PC-3 (cell line): ENCODE measurements at regions not wholly inside any gene's neighbourhood (a gene's known extent, or its start where the extent isn't known, plus 50 kb on each side); places are given as distances from the start of the nearest gene placed in this dataset.
A peak's percentile ranks its signal among the peaks of the same experiment; 100 is the strongest.

Experiments used
- ATAC-seq: fragments of 200-7000 bp; cut with Tn5 transposase; 2 replicates; pipeline ENCODE4 v1.9.1; 2020; ENCODE audit warnings: mild to moderate bottlenecking, moderate library complexity
- BruUV-seq: library from RNA; stranded (reverse); fragments of 400-500 nt; replicated peaks from 2 replicates; lab custom pipeline; 2021; lab: Mats Ljungman, UMichigan
- CTCF ChIA-PET: fragments of 300-600 bp; sonication (Branson Sonifier 250); formaldehyde crosslinking; loops from one replicate; lab custom pipeline; 2022; ENCODE audit warnings: antibody characterized with exemption; lab: Charles Lee
- POLR2A ChIA-PET: fragments of 300-600 bp; sonication (Branson Sonifier 250); formaldehyde crosslinking; loops from one replicate; lab custom pipeline; 2022; ENCODE audit warnings: antibody characterized with exemption; ENCODE audit not compliant: unreplicated experiment; lab: Charles Lee
- DNase-seq: peaks from one replicate; pipeline ENCODE4 v3.0.0-alpha.2; 2015
- H2AFZ ChIP-seq: fragments of 300-600 bp; sonication (generic); 2 replicates; pipeline ENCODE4 v1.6.0; 2016; ENCODE audit warnings: antibody characterized with exemption, low read length
- H3F3A ChIP-seq: fragments of 300-600 bp; sonication (generic); one replicate; pipeline ENCODE4 v1.6.0; 2017; ENCODE audit warnings: antibody characterized with exemption, low read length, control low read depth, mild to moderate bottlenecking; ENCODE audit not compliant: unreplicated experiment
- H3K27ac ChIP-seq: fragments of 300-600 bp; sonication (generic); 2 replicates; pipeline ENCODE4 v1.5.1; 2016; ENCODE audit warnings: mild to moderate bottlenecking, low read length
- H3K27me3 ChIP-seq: fragments of 300-600 bp; sonication (generic); 2 replicates; pipeline ENCODE4 v1.6.1; 2016; ENCODE audit warnings: low read length, mixed read lengths
- H3K36me3 ChIP-seq: fragments of 300-600 bp; sonication (generic); 2 replicates; pipeline ENCODE4 v1.6.1; 2016; ENCODE audit warnings: low read depth, mixed run types, low read length, mixed read lengths
- H3K4me1 ChIP-seq: fragments of 300-600 bp; sonication (generic); 2 replicates; pipeline ENCODE4 v1.5.1; 2016; ENCODE audit warnings: low read length; ENCODE audit not compliant: insufficient read depth
- H3K4me2 ChIP-seq: fragments of 300-600 bp; sonication (generic); 2 replicates; pipeline ENCODE4 v1.6.0; 2016; ENCODE audit warnings: low read length
- H3K4me3 ChIP-seq: fragments of 300-600 bp; sonication (generic); 2 replicates; pipeline ENCODE4 v1.5.1; 2016; ENCODE audit warnings: mild to moderate bottlenecking, low read length, mixed read lengths
- H3K79me2 ChIP-seq: fragments of 300-600 bp; sonication (generic); 2 replicates; pipeline ENCODE4 v1.6.1; 2017; ENCODE audit warnings: low read length, mixed read lengths
- H3K9ac ChIP-seq: fragments of 300-600 bp; sonication (generic); 2 replicates; pipeline ENCODE4 v1.6.0; 2016; ENCODE audit warnings: mild to moderate bottlenecking, low read length
- H3K9me2 ChIP-seq: fragments of 300-600 bp; sonication (generic); replicated peaks from 2 replicates; pipeline ENCODE4 v1.6.1; 2016; ENCODE audit warnings: mixed run types, low read length, mixed read lengths
- H3K9me3 ChIP-seq: fragments of 300-600 bp; sonication (generic); 2 replicates; pipeline ENCODE4 v1.6.1; 2016; ENCODE audit warnings: low read length, mixed read lengths
- H4K20me1 ChIP-seq: fragments of 300-600 bp; sonication (generic); 2 replicates; pipeline ENCODE4 v1.6.1; 2016; ENCODE audit warnings: low read length, mixed read lengths
- CTCF ChIP-seq: fragments of 300-600 bp; sonication (generic); conservative IDR thresholded peaks from 2 replicates; pipeline ENCODE4 v1.5.1; 2017; ENCODE audit warnings: antibody characterized with exemption, low read depth, mild to moderate bottlenecking, low read length
- EZH2 ChIP-seq: fragments of 300-600 bp; sonication (generic); IDR thresholded peaks from one replicate; pipeline ENCODE4 v1.6.1; 2017; ENCODE audit warnings: antibody characterized with exemption, mild to moderate bottlenecking, low read length; ENCODE audit not compliant: unreplicated experiment
- EZH2phosphoT487 ChIP-seq: fragments of 300-600 bp; sonication (generic); IDR thresholded peaks from 2 replicates; pipeline ENCODE4 v1.6.1; 2018; ENCODE audit warnings: mild to moderate bottlenecking, antibody characterized with exemption, low read length, borderline replicate concordance
- intact Hi-C: fragments of 100-400 bp; cut with micrococcal nuclease; formaldehyde crosslinking; loops from 2 replicates; pipeline ENCODE4 v1.9.0; 2023

- ATAC-seq (peak; percentile 89), DNase-seq (peak; percentile 67)
- H3K9ac ChIP-seq: no peak overlapping the region
- H3K36me3 ChIP-seq: no peaks in the 10 kb centered on the region
- ChIA-PET CTCF (no interaction called here), POLR2A (no interaction called here)
- no peaks in the 10 kb centered on the region for H3K9me3 ChIP-seq
- no peak overlapping the region for H2AFZ ChIP-seq
- intact Hi-C loops: no loop called here
- H3K4me2 ChIP-seq: peak overlapping the region; percentile 48
- no peaks in the 10 kb centered on the region for H3K9me2 ChIP-seq
- peak overlapping the region; percentile 36 for H3K27ac ChIP-seq
- BruUV-seq: no TSS peak
- H3K4me1 ChIP-seq: peaks cover 31% of the 10 kb centered on the region
- no peaks in the 10 kb centered on the region for H4K20me1 ChIP-seq
- no peak overlapping the region for H3K4me3 ChIP-seq
- no peaks in the 10 kb centered on the region for H3F3A ChIP-seq
- TF ChIP-seq CTCF (no peak), EZH2 (no peak), EZH2phosphoT487 (no peak)
- H3K79me2 ChIP-seq: no peaks in the 10 kb centered on the region
- no peaks in the 10 kb centered on the region for H3K27me3 ChIP-seq
Measured at GRCh38 chr5:21672911-21673310, 1180.2 kb downstream of the CDH12 start.

- Histone ChIP-seq H3K9me2 (no peaks in the 10 kb centered on the region), H3F3A (no peaks in the 10 kb centered on the region), H4K20me1 (no peaks in the 10 kb centered on the region), H2AFZ (no peak overlapping the region), H3K4me3 (no peak overlapping the region), H3K27ac (no peak overlapping the region), H3K9me3 (no peaks in the 10 kb centered on the region), H3K36me3 (no peaks in the 10 kb centered on the region), H3K4me2 (peak overlapping the region; percentile 48; the same call in 1 of the 2 replicates), H3K4me1 (peaks cover 31% of the 10 kb centered on the region), H3K27me3 (no peaks in the 10 kb centered on the region), H3K9ac (no peak overlapping the region), H3K79me2 (no peaks in the 10 kb centered on the region)
- DNase-seq (peak; percentile 35), ATAC-seq (no peak; the same call in 1 of the 2 replicates)
- CTCF ChIA-PET: no interaction called here
- intact Hi-C loops: no loop called here
- POLR2A ChIA-PET: no interaction called here
- TF ChIP-seq EZH2 (no peak), CTCF (no peak), EZH2phosphoT487 (no peak)
- no TSS peak for BruUV-seq
Measured at GRCh38 chr5:21672360-21672759, 1180.8 kb downstream of the CDH12 start.

GRCh38 chr5:21665524-21665923 is 1187.6 kb downstream of the CDH12 start:
- no peaks in the 10 kb centered on the region for H3K9me2 ChIP-seq
- POLR2A ChIA-PET: no interaction called here
- no peaks in the 10 kb centered on the region for H3K36me3 ChIP-seq
- no peaks in the 10 kb centered on the region for H3K27me3 ChIP-seq
- H3K4me3 ChIP-seq: no peak overlapping the region
- no peaks in the 10 kb centered on the region for H3K79me2 ChIP-seq
- H3K4me1 ChIP-seq: peaks cover 7% of the 10 kb centered on the region
- CTCF ChIA-PET: no interaction called here
- peak overlapping the region; percentile 20; the same call in 1 of the 2 replicates for H2AFZ ChIP-seq
- no peak overlapping the region for H3K4me2 ChIP-seq
- no peak overlapping the region for H3K27ac ChIP-seq
- H3F3A ChIP-seq: no peaks in the 10 kb centered on the region
- no peaks in the 10 kb centered on the region for H4K20me1 ChIP-seq
- no peak overlapping the region for H3K9ac ChIP-seq
- intact Hi-C loops: no loop called here
- TF ChIP-seq EZH2phosphoT487 (no peak), CTCF (no peak), EZH2 (no peak)
- no peaks in the 10 kb centered on the region for H3K9me3 ChIP-seq
- no TSS peak for BruUV-seq
- ATAC-seq: peak; percentile 67
- DNase-seq: peak; percentile 31
